ENCODE measurements at regions not wholly inside any gene's neighbourhood (a gene's known extent, or its start where the extent isn't known, plus 50 kb on each side); places are given as distances from the start of the nearest gene placed in this dataset.
A peak's percentile ranks its signal among the peaks of the same experiment; 100 is the strongest.

- H3K4me3 ChIP-seq (ENCODE audit: low read depth, low read length) = no peak overlapping the region
- TF ChIP-seq, protein P1, sequence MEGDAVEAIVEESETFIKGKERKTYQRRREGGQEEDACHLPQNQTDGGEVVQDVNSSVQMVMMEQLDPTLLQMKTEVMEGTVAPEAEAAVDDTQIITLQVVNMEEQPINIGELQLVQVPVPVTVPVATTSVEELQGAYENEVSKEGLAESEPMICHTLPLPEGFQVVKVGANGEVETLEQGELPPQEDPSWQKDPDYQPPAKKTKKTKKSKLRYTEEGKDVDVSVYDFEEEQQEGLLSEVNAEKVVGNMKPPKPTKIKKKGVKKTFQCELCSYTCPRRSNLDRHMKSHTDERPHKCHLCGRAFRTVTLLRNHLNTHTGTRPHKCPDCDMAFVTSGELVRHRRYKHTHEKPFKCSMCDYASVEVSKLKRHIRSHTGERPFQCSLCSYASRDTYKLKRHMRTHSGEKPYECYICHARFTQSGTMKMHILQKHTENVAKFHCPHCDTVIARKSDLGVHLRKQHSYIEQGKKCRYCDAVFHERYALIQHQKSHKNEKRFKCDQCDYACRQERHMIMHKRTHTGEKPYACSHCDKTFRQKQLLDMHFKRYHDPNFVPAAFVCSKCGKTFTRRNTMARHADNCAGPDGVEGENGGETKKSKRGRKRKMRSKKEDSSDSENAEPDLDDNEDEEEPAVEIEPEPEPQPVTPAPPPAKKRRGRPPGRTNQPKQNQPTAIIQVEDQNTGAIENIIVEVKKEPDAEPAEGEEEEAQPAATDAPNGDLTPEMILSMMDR (IDR thresholded peaks at IDR 0.05; ENCODE audit: low read depth, low read length, missing control alignments) = peak; percentile 53
- peak; percentile 10 for DNase-seq (ENCODE audit: low read depth)
Observed at GRCh38 chr3:94234177-94234788, 171.4 kb downstream of the NSUN3 start.

DNA sequence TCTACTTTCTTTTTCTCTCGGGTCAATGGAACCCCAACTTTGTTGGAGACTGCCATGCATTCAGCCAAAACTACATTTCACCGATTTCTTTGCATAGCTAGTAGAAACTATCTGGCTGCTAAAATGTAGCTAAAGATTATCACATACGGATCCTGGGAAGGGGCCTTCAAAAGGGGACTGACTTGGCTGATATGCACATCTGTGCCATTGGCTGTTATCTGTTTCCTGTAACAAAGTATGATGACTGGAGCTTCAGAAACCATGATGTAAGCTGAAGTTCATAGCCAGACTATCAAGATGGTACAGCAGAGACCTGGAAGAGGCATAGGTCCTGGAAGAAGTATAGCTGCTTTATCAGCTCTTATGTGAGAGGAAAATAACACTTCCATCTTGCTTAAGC lies 179.1 kb downstream of the NSUN3 start:
- DNase-seq (ENCODE audit: low read depth) = no peak
- H3K4me3 ChIP-seq (ENCODE audit: low read depth, low read length) = no peak overlapping the region
- TF ChIP-seq, protein P1 (IDR thresholded peaks at IDR 0.05; ENCODE audit: low read depth, low read length, missing control alignments) = no peak

- H3K4me3 ChIP-seq (ENCODE audit: low read depth, low read length) = no peak overlapping the region
- TF ChIP-seq, protein P1 (IDR thresholded peaks at IDR 0.05; ENCODE audit: low read depth, low read length, missing control alignments) = no peak
- no peak for DNase-seq (ENCODE audit: low read depth)
Observed at GRCh38 chr3:94246171-94246570, 183.3 kb downstream of the NSUN3 start.

GRCh38 chr3:94248042-94248441 lies 185.2 kb downstream of the NSUN3 start:
- DNase-seq (ENCODE audit: low read depth) = no peak
- H3K4me3 ChIP-seq (ENCODE audit: low read depth, low read length) = no peak overlapping the region
- TF ChIP-seq, protein P1 (IDR thresholded peaks at IDR 0.05; ENCODE audit: low read depth, low read length, missing control alignments) = no peak

DNA sequence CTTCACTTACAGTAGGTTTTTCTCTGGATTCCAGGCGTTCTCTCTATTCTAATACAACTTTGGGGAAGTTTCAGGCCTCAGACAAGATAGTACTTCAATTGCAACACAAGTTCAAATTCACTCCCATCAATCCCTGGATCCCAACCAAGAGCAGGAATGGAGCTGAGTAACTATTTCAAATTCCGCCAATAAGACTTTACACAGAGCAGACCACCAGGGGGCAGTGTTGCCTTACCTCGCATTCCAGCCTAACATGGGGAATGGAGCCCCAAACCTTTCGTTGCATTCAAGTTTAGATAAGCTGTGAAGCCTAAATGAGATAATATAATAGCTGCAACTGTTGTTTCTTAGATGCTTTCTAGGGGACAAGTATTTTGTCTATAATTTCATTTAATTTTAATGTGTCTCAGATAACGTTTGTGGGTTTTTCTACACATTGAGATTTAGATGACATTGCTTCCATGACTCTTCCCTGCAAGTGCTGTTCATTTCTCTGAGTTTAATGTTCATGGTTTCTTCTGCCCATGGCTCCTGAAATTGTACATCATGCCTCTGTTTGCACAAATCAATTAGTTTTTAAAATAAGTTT lies 186.7 kb downstream of the NSUN3 start:
- no peak overlapping the region for H3K4me3 ChIP-seq (ENCODE audit: low read depth, low read length)
- TF ChIP-seq, protein P1 (IDR thresholded peaks at IDR 0.05; ENCODE audit: low read depth, low read length, missing control alignments) = peak; percentile 81
- DNase-seq (ENCODE audit: low read depth) = peak; percentile 24

DNA sequence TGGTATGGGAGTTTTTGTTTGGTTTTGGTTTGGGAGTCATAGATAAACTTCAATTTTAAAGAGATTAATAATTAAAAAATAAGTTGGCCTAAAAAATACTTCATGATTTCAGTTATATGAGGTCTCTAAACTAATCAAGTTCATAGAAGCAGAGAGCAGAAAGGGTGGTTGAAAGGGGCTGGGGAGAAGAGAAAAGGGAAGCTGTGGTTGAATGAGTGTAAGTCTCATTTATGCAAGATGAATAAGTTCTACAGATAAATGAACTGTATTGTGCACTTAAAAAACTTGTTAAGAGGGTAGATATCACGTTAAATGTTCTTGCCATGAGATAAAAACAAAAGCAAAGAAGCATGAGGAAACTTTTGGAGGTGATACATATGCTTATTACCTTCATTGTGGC lies 188.7 kb downstream of the NSUN3 start:
- no peak for DNase-seq (ENCODE audit: low read depth)
- TF ChIP-seq, protein P1 (IDR thresholded peaks at IDR 0.05; ENCODE audit: low read depth, low read length, missing control alignments) = no peak
- H3K4me3 ChIP-seq (ENCODE audit: low read depth, low read length) = no peak overlapping the region

- DNase-seq (ENCODE audit: low read depth) = no peak
- TF ChIP-seq, protein P1 (IDR thresholded peaks at IDR 0.05; ENCODE audit: low read depth, low read length, missing control alignments) = no peak
- no peak overlapping the region for H3K4me3 ChIP-seq (ENCODE audit: low read depth, low read length)
Observed at GRCh38 chr3:94252316-94252715, 189.5 kb downstream of the NSUN3 start.
